SK-N-SH treated with all-trans-retinoic acid at 6 μM for 48 hours (cell line): ENCODE measurements at regions not wholly inside any gene's neighbourhood (a gene's known extent, or its start where the extent isn't known, plus 50 kb on each side); places are given as distances from the start of the nearest gene placed in this dataset.

Experiments used
- SNAI2 ChIP-seq: fragments of 250-450 bp; sonication (Bioruptor Pico); IDR thresholded peaks from 2 replicates; pipeline ENCODE4 v1.5.0; 2020; ENCODE audit warnings: mild to moderate bottlenecking, moderate library complexity
- ZFP30 ChIP-seq: fragments of 450-650 bp; formaldehyde crosslinking; IDR thresholded peaks from 2 replicates; pipeline ENCODE4 v1.5.0; 2022; ENCODE audit warnings: mild to moderate bottlenecking, moderate library complexity
- ZNF565 ChIP-seq: fragments of 450-650 bp; formaldehyde crosslinking; conservative IDR thresholded peaks from 2 replicates; pipeline ENCODE4 v1.5.0; 2020; ENCODE audit warnings: low read depth, mild to moderate bottlenecking, moderate library complexity
- TF ChIP-seq, protein P1 (sequence below): fragments of 250-450 bp; sonication (Bioruptor Pico); IDR thresholded peaks from 2 replicates; pipeline ENCODE4 v1.5.0; 2020; ENCODE audit warnings: mild to moderate bottlenecking, moderate library complexity

DNA sequence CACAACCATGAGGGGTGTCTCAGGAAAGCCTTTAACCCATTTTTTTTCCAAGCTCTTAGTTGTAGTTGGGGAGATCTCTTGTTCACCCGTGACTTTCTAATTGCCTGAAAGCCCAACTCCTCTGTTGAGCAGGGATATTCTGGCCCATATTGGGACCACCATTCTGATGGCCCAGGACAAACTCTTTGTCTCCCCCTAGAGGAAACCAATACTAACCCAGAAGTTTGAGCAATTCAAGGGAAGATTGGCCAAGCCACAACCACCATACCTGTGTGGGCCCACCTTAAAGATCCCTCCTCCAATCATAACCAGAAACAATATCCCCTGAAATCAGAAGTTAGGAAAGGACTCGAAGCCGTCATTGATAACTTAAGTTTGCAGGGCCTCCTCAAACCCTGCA lies 132.6 kb downstream of the THBS2 start:
- TF ChIP-seq ZNF565 = no peak
- TF ChIP-seq ZFP30 (CRISPR knock-in tag) = no peak
- TF ChIP-seq, protein P1, sequence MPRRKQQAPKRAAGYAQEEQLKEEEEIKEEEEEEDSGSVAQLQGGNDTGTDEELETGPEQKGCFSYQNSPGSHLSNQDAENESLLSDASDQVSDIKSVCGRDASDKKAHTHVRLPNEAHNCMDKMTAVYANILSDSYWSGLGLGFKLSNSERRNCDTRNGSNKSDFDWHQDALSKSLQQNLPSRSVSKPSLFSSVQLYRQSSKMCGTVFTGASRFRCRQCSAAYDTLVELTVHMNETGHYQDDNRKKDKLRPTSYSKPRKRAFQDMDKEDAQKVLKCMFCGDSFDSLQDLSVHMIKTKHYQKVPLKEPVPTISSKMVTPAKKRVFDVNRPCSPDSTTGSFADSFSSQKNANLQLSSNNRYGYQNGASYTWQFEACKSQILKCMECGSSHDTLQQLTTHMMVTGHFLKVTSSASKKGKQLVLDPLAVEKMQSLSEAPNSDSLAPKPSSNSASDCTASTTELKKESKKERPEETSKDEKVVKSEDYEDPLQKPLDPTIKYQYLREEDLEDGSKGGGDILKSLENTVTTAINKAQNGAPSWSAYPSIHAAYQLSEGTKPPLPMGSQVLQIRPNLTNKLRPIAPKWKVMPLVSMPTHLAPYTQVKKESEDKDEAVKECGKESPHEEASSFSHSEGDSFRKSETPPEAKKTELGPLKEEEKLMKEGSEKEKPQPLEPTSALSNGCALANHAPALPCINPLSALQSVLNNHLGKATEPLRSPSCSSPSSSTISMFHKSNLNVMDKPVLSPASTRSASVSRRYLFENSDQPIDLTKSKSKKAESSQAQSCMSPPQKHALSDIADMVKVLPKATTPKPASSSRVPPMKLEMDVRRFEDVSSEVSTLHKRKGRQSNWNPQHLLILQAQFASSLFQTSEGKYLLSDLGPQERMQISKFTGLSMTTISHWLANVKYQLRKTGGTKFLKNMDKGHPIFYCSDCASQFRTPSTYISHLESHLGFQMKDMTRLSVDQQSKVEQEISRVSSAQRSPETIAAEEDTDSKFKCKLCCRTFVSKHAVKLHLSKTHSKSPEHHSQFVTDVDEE = no peak
- no peak for TF ChIP-seq SNAI2 (CRISPR knock-in tag)
